ENCODE measurements at regions not wholly inside any gene's neighbourhood (a gene's known extent, or its start where the extent isn't known, plus 50 kb on each side); places are given as distances from the start of the nearest gene placed in this dataset.

DNA sequence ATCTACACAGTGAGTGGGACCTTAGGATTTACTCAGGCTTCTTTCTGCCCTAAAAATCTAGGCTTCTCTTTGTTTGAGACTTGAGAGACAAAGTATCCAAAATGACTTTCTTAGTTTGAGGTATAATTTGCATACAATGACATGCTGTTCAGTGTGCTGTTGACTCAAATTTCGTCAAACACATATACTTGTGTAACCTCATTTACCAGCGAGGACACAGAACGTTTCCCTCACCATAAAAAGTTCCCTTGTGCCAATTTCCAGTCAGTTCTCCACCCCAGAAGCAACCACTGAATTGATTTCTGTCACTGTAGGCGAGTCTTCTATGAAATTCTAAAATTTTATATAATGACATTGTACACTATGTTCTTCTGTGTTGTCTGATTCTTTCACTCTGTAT lies 68.0 kb upstream of the MAF start:
- ATAC-seq (no peak), DNase-seq (ENCODE audit: low read depth, low spot score) (no peak)
- TF ChIP-seq, protein P1, sequence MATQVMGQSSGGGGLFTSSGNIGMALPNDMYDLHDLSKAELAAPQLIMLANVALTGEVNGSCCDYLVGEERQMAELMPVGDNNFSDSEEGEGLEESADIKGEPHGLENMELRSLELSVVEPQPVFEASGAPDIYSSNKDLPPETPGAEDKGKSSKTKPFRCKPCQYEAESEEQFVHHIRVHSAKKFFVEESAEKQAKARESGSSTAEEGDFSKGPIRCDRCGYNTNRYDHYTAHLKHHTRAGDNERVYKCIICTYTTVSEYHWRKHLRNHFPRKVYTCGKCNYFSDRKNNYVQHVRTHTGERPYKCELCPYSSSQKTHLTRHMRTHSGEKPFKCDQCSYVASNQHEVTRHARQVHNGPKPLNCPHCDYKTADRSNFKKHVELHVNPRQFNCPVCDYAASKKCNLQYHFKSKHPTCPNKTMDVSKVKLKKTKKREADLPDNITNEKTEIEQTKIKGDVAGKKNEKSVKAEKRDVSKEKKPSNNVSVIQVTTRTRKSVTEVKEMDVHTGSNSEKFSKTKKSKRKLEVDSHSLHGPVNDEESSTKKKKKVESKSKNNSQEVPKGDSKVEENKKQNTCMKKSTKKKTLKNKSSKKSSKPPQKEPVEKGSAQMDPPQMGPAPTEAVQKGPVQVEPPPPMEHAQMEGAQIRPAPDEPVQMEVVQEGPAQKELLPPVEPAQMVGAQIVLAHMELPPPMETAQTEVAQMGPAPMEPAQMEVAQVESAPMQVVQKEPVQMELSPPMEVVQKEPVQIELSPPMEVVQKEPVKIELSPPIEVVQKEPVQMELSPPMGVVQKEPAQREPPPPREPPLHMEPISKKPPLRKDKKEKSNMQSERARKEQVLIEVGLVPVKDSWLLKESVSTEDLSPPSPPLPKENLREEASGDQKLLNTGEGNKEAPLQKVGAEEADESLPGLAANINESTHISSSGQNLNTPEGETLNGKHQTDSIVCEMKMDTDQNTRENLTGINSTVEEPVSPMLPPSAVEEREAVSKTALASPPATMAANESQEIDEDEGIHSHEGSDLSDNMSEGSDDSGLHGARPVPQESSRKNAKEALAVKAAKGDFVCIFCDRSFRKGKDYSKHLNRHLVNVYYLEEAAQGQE (IDR thresholded peaks at IDR 0.05; ENCODE audit: insufficient read depth in 1 of 2, low read depth in 2 of 2, low read length in 1 of 2), result no peak
- TF ChIP-seq POLR2AphosphoS5 (IDR thresholded peaks at IDR 0.05; ENCODE audit: low read depth, low read length), result no peak
- Histone ChIP-seq H3K27me3 (ENCODE audit: control insufficient read depth, insufficient read depth, low read length) (no peaks in the 10 kb centered on the region), H3K4me3 (ENCODE audit: low read depth in 2 of 2, low read length in 2 of 2) (no peak overlapping the region), H3K9me3 (ENCODE audit: control insufficient read depth, insufficient read depth, low read depth, low read length) (no peaks in the 10 kb centered on the region), H3K4me1 (ENCODE audit: control insufficient read depth, insufficient read depth, low read length) (no peaks in the 10 kb centered on the region), H3K27ac (ENCODE audit: low read length) (no peak overlapping the region), H3K36me3 (ENCODE audit: control insufficient read depth, insufficient read depth, low read length) (no peaks in the 10 kb centered on the region)
- BruUV-seq (replicated peaks), result no TSS peak
- in situ Hi-C loops (cut with HindIII; ENCODE audit: low pct_unique_long_range_greater_than_20kb, low sequenced_read_pairs), result no loop called here
- intact Hi-C loops (cut with micrococcal nuclease; ENCODE audit: unreplicated experiment), result no loop called here
- ChIA-PET CTCF (no interaction called here), POLR2A (no interaction called here)

DNA sequence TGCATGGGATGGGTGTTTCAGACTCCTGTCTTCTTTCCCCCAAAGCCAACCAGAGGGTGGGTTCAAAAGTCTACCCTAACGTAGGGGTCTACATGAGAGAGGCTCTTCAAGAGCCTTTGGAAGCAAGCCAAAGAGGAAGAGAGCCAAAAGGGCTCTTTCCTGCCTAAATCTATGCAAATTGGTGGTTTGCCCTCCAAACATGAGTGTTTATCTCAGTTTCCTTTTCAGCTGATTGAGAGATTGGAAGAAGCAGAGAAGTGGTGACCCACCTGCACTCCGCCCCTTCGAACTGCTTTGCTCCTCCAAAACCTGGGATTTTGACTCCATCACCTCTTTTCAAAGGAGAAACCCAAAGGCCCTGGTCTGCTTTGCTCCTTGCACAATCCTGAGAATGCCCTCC lies 65.4 kb upstream of the MAF start:
- ChIA-PET CTCF (no interaction called here), POLR2A (no interaction called here)
- no TSS peak for BruUV-seq (replicated peaks)
- H3K27ac ChIP-seq (ENCODE audit: low read length), result no peak overlapping the region
- intact Hi-C loops (cut with micrococcal nuclease; ENCODE audit: unreplicated experiment), result no loop called here
- no peak for DNase-seq (ENCODE audit: low read depth, low spot score)
- H3K27me3 ChIP-seq (ENCODE audit: control insufficient read depth, insufficient read depth, low read length), result no peaks in the 10 kb centered on the region
- no peaks in the 10 kb centered on the region for H3K4me1 ChIP-seq (ENCODE audit: control insufficient read depth, insufficient read depth, low read length)
- in situ Hi-C loops (cut with HindIII; ENCODE audit: low pct_unique_long_range_greater_than_20kb, low sequenced_read_pairs), result no loop called here
- no peak for ATAC-seq
- no peaks in the 10 kb centered on the region for H3K9me3 ChIP-seq (ENCODE audit: control insufficient read depth, insufficient read depth, low read depth, low read length)
- TF ChIP-seq, protein P1 (IDR thresholded peaks at IDR 0.05; ENCODE audit: insufficient read depth in 1 of 2, low read depth in 2 of 2, low read length in 1 of 2), result no peak
- TF ChIP-seq POLR2AphosphoS5 (IDR thresholded peaks at IDR 0.05; ENCODE audit: low read depth, low read length), result no peak
- TF ChIP-seq SIN3A (IDR thresholded peaks at IDR 0.05; ENCODE audit: borderline replicate concordance, insufficient read depth, low read depth, low read length), result no peak
- no peak for TF ChIP-seq TCF7L2 (IDR thresholded peaks at IDR 0.05; ENCODE audit: low read depth, low read length)
- TF ChIP-seq, protein P2, sequence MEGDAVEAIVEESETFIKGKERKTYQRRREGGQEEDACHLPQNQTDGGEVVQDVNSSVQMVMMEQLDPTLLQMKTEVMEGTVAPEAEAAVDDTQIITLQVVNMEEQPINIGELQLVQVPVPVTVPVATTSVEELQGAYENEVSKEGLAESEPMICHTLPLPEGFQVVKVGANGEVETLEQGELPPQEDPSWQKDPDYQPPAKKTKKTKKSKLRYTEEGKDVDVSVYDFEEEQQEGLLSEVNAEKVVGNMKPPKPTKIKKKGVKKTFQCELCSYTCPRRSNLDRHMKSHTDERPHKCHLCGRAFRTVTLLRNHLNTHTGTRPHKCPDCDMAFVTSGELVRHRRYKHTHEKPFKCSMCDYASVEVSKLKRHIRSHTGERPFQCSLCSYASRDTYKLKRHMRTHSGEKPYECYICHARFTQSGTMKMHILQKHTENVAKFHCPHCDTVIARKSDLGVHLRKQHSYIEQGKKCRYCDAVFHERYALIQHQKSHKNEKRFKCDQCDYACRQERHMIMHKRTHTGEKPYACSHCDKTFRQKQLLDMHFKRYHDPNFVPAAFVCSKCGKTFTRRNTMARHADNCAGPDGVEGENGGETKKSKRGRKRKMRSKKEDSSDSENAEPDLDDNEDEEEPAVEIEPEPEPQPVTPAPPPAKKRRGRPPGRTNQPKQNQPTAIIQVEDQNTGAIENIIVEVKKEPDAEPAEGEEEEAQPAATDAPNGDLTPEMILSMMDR (IDR thresholded peaks at IDR 0.05), result no peak
- H3K36me3 ChIP-seq (ENCODE audit: control insufficient read depth, insufficient read depth, low read length), result no peaks in the 10 kb centered on the region
- no peak overlapping the region for H3K4me3 ChIP-seq (ENCODE audit: low read depth in 2 of 2, low read length in 2 of 2)
